Parathyroid adenoma (tissue), 2 donors: ENCODE measurements at regions not wholly inside any gene's neighbourhood (a gene's known extent, or its start where the extent isn't known, plus 50 kb on each side); places are given as distances from the start of the nearest gene placed in this dataset.
"Not testable (repeated sequence)": the region's sequence is repeated elsewhere in the genome, so short reads cannot be mapped to it uniquely, and the experiment has no call there.

Experiments used
- H2AFZ ChIP-seq: fragments of 300-600 bp; sonication (generic); one replicate; pipeline ENCODE4 v1.7.0; 2017; ENCODE audit warnings: antibody characterized with exemption, mild to moderate bottlenecking
- H3K27ac ChIP-seq: fragments of 300-600 bp; sonication (generic); one replicate; pipeline ENCODE4 v1.7.0; 2017
- H3K27me3 ChIP-seq: fragments of 300-600 bp; sonication (generic); one replicate; pipeline ENCODE4 v1.7.0; 2017; ENCODE audit warnings: low read length; ENCODE audit not compliant: control insufficient read depth, insufficient read depth
- H3K36me3 ChIP-seq: fragments of 300-600 bp; sonication (generic); one replicate; pipeline ENCODE4 v1.7.0; 2017; ENCODE audit warnings: low read length; ENCODE audit not compliant: control insufficient read depth, insufficient read depth
- H3K4me1 ChIP-seq: fragments of 300-600 bp; sonication (generic); one replicate; pipeline ENCODE4 v1.7.0; 2017; ENCODE audit warnings: control low read depth
- H3K4me2 ChIP-seq: fragments of 300-600 bp; sonication (generic); one replicate; pipeline ENCODE4 v1.7.0; 2017; ENCODE audit warnings: low read length
- H3K4me3 ChIP-seq: fragments of 300-600 bp; sonication (generic); one replicate; pipeline ENCODE4 v1.7.0; 2017; ENCODE audit warnings: low read depth, low read length
- H3K79me2 ChIP-seq: fragments of 300-600 bp; sonication (generic); one replicate; pipeline ENCODE4 v1.7.0; 2017; ENCODE audit warnings: control low read depth
- H3K9ac ChIP-seq: fragments of 300-600 bp; sonication (generic); one replicate; pipeline ENCODE4 v1.7.0; 2017; ENCODE audit warnings: mild to moderate bottlenecking
- H3K9me3 ChIP-seq: fragments of 300-600 bp; sonication (generic); one replicate; pipeline ENCODE4 v1.7.0; 2017; ENCODE audit warnings: low read length; ENCODE audit not compliant: control insufficient read depth
- TF ChIP-seq, protein P1 (sequence below): fragments of 300-600 bp; sonication (generic); IDR thresholded peaks from one replicate; pipeline ENCODE4 v1.7.0; 2017; ENCODE audit warnings: antibody characterized with exemption, mild to moderate bottlenecking
- donor health status: primary hyperparathyroidism.

GRCh38 chr10:130715686-130716670 is 579.8 kb downstream of the GLRX3 start:
- Histone ChIP-seq H2AFZ (no peak overlapping the region), H3K27ac (no peak overlapping the region), H3K36me3 (no peaks in the 10 kb centered on the region), H3K4me1 (no peaks in the 10 kb centered on the region), H3K4me2 (no peak overlapping the region), H3K9ac (no peak overlapping the region), H3K27me3 (no peaks in the 10 kb centered on the region), H3K4me3 (no peak overlapping the region), H3K9me3 (no peaks in the 10 kb centered on the region), H3K79me2 (no peaks in the 10 kb centered on the region)
- TF ChIP-seq, protein P1, sequence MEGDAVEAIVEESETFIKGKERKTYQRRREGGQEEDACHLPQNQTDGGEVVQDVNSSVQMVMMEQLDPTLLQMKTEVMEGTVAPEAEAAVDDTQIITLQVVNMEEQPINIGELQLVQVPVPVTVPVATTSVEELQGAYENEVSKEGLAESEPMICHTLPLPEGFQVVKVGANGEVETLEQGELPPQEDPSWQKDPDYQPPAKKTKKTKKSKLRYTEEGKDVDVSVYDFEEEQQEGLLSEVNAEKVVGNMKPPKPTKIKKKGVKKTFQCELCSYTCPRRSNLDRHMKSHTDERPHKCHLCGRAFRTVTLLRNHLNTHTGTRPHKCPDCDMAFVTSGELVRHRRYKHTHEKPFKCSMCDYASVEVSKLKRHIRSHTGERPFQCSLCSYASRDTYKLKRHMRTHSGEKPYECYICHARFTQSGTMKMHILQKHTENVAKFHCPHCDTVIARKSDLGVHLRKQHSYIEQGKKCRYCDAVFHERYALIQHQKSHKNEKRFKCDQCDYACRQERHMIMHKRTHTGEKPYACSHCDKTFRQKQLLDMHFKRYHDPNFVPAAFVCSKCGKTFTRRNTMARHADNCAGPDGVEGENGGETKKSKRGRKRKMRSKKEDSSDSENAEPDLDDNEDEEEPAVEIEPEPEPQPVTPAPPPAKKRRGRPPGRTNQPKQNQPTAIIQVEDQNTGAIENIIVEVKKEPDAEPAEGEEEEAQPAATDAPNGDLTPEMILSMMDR: no peak

DNA sequence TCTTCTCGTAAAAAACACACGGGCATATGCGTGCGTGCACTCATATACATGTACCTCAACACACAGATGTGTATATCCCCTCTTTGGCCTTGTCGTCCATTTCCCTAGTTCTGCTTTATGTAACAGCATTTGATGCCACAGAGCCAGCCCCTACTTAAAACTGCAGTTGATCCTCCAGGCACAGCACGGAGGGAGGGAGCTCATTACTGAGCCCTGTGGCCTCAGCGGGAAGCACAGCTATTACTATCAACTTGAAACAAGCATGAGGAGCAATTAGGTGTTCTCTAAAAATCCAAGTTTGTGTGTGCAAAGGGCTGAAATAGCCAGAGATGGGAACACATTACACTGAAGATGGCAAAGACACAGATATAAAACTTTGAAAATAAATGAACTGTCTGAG is 580.9 kb downstream of the GLRX3 start:
- TF ChIP-seq, protein P1: no peak
- Histone ChIP-seq H3K79me2 (no peaks in the 10 kb centered on the region), H3K27me3 (no peaks in the 10 kb centered on the region), H3K4me3 (no peak overlapping the region), H3K9me3 (no peaks in the 10 kb centered on the region), H3K36me3 (no peaks in the 10 kb centered on the region), H3K4me1 (no peaks in the 10 kb centered on the region), H3K9ac (no peak overlapping the region), H2AFZ (no peak overlapping the region), H3K4me2 (no peak overlapping the region), H3K27ac (no peak overlapping the region)

DNA sequence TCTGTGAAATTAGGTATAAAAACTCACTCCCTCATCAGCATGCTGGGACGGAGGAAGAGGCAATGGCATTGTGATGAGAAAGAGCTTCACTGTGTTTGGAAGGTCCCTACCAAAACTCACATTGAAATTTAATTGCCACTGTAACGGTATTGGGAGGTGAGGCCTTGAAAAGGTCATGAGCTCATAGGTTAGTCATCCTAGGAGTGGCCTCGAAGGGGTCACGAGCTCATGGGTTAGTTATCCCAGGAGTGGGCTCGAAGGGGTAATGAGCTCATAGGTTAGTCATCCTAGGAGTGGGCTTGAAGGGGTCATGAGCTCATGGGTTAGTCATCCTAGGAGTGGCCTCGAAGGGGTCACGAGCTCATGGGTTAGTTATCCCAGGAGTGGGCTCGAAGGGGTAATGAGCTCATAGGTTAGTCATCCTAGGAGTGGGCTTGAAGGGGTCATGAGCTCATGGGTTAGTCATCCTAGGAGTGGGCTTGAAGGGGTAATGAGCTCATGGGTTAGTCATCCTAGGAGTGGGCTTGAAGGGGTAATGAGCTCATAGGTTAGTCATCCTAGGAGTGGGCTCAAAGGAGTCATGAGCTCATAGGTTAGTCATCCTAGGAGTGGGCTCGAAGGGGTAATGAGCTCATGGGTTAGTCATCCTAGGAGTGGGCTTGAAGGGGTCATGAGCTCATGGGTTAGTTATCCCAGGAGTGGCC is 582.7 kb downstream of the GLRX3 start:
- not testable (repeated sequence) for H3K27me3 ChIP-seq, H2AFZ ChIP-seq, H3K9me3 ChIP-seq, H3K36me3 ChIP-seq, H3K79me2 ChIP-seq, H3K27ac ChIP-seq, H3K9ac ChIP-seq, H3K4me3 ChIP-seq, H3K4me1 ChIP-seq, H3K4me2 ChIP-seq

- Histone ChIP-seq H3K4me2 (no peak overlapping the region), H3K9me3 (no peaks in the 10 kb centered on the region), H3K9ac (no peak overlapping the region), H3K36me3 (no peaks in the 10 kb centered on the region), H3K27me3 (no peaks in the 10 kb centered on the region), H3K27ac (no peak overlapping the region), H3K4me1 (no peaks in the 10 kb centered on the region), H2AFZ (no peak overlapping the region), H3K79me2 (no peaks in the 10 kb centered on the region), H3K4me3 (no peak overlapping the region)
- TF ChIP-seq, protein P1: no peak
These were observed 583.2 kb downstream of the GLRX3 start for GRCh38 chr10:130719448-130719752.

DNA sequence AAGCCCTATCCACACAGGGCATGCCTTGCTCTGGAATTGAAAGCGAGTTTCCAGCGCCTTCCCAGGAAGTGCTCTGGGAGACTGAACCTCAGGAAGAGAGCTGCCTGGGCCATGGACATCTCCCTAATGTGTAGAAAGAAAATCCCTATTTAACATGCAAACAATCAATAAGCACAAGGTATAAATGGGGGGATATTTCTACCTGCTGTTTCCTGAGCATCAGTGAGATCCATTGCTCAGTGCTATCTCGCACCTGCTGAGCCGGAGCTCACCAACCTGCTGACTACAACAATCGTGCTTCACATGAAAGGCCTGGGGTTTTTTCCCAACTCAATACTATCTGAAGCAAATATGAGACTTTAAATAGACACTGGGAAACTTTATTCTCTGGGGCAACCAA is 584.0 kb downstream of the GLRX3 start:
- Histone ChIP-seq H3K79me2 (no peaks in the 10 kb centered on the region), H3K27ac (no peak overlapping the region), H2AFZ (no peak overlapping the region), H3K9ac (no peak overlapping the region), H3K27me3 (no peaks in the 10 kb centered on the region), H3K36me3 (no peaks in the 10 kb centered on the region), H3K4me2 (no peak overlapping the region), H3K4me3 (no peak overlapping the region), H3K4me1 (no peaks in the 10 kb centered on the region), H3K9me3 (no peaks in the 10 kb centered on the region)
- TF ChIP-seq, protein P1: no peak
